Breast epithelium (tissue), 4 donors: ENCODE measurements at regions not wholly inside any gene's neighbourhood (a gene's known extent, or its start where the extent isn't known, plus 50 kb on each side); places are given as distances from the start of the nearest gene placed in this dataset.

Experiments used
- DNase-seq, 2 donors: peaks; one replicate each; pipeline ENCODE4 v3.0.0-alpha.2; 2019; ENCODE audit warnings: low spot score in 2 of 2
- H3K27ac ChIP-seq, 2 donors: fragments of 200-600 bp; sonication (generic) in 1 of 2; one replicate each; pipeline ENCODE4 v1.5.1; 2016 to 2019; ENCODE audit warnings: mild to moderate bottlenecking in 1 of 2
- H3K27me3 ChIP-seq, 2 donors: fragments of 200-600 bp; sonication (generic) in 1 of 2; one replicate each; pipeline versions ENCODE4 v1.5.1 to v1.6.0; 2017 to 2019; ENCODE audit warnings: control low read depth in 1 of 2, mild to moderate bottlenecking in 1 of 2
- H3K36me3 ChIP-seq: fragments of 200-600 bp; one replicate; pipeline ENCODE4 v1.5.1; 2019
- H3K4me1 ChIP-seq, 2 donors: fragments of 200-600 bp; sonication (generic); one replicate each; pipeline ENCODE4 v1.5.1; 2016 to 2019; ENCODE audit warnings: control low read depth in 1 of 2
- H3K4me3 ChIP-seq, 3 donors: fragments of 200-600 bp; sonication (generic); 1 replicate in 2 of 3; 2 replicates in 1 of 3; pipeline ENCODE4 v1.5.1; 2016 to 2019; ENCODE audit warnings: mild to moderate bottlenecking in 3 of 3, moderate library complexity in 2 of 3
- H3K9me3 ChIP-seq, 2 donors: fragments of 200-600 bp; sonication (generic) in 1 of 2; one replicate each; pipeline ENCODE4 v1.5.1; 2016 to 2019; ENCODE audit warnings: control low read depth in 1 of 2
- CTCF ChIP-seq, 3 donors: fragments of 450-650 bp; IDR thresholded peaks; one replicate each; pipeline ENCODE4 v1.5.1; 2016 to 2017; ENCODE audit warnings: antibody characterized with exemption in 3 of 3, mild to moderate bottlenecking in 3 of 3, moderate library complexity in 3 of 3
- POLR2A ChIP-seq: fragments of 450-650 bp; IDR thresholded peaks from one replicate; pipeline ENCODE4 v1.6.1; 2016; ENCODE audit warnings: antibody characterized with exemption, mild to moderate bottlenecking, moderate library complexity
- POLR2AphosphoS5 ChIP-seq, 3 donors: sonication (generic); formaldehyde crosslinking; IDR thresholded peaks; one replicate each; pipeline ENCODE4 v1.6.1; 2017; ENCODE audit warnings: antibody characterized with exemption in 3 of 3
- intact Hi-C: fragments of 100-400 bp; cut with DNase I; formaldehyde crosslinking; loops from one replicate; pipeline ENCODE4 v1.15.1; 2023; ENCODE audit warnings: low total_unique reads

GRCh38 chr14:34013721-34014060 is 62.8 kb upstream of the EGLN3 start:
- H3K4me1 ChIP-seq = no peaks in the 10 kb centered on the region
- TF ChIP-seq POLR2A (no peak), CTCF (IDR thresholded peaks at IDR 0.05) (no peak), POLR2AphosphoS5 (IDR thresholded peaks at IDR 0.05) (no peak)
- H3K9me3 ChIP-seq = no peaks in the 10 kb centered on the region
- intact Hi-C loops = no loop called here
- no peaks in the 10 kb centered on the region for H3K36me3 ChIP-seq
- no peak overlapping the region for H3K27ac ChIP-seq
- no peak for DNase-seq
- H3K4me3 ChIP-seq = no peak overlapping the region
- H3K27me3 ChIP-seq = no peaks in the 10 kb centered on the region

GRCh38 chr14:34012978-34013720 is 62.3 kb upstream of the EGLN3 start:
- H3K4me3 ChIP-seq = no peak overlapping the region
- TF ChIP-seq CTCF (IDR thresholded peaks at IDR 0.05) (no peak), POLR2A (no peak), POLR2AphosphoS5 (IDR thresholded peaks at IDR 0.05) (no peak)
- no peak for DNase-seq
- H3K36me3 ChIP-seq = no peaks in the 10 kb centered on the region
- no peaks in the 10 kb centered on the region for H3K4me1 ChIP-seq
- H3K9me3 ChIP-seq = no peaks in the 10 kb centered on the region
- intact Hi-C loops = no loop called here
- H3K27ac ChIP-seq = no peak overlapping the region
- no peaks in the 10 kb centered on the region for H3K27me3 ChIP-seq

- no peaks in the 10 kb centered on the region for H3K27me3 ChIP-seq
- no peaks in the 10 kb centered on the region for H3K4me1 ChIP-seq
- H3K27ac ChIP-seq = no peak overlapping the region
- no peak overlapping the region for H3K4me3 ChIP-seq
- intact Hi-C loops = no loop called here
- TF ChIP-seq POLR2A = no peak
- no peak for TF ChIP-seq POLR2AphosphoS5 (IDR thresholded peaks at IDR 0.05)
- TF ChIP-seq CTCF (IDR thresholded peaks at IDR 0.05) = no peak
- no peak for DNase-seq
- H3K9me3 ChIP-seq = no peaks in the 10 kb centered on the region
- no peaks in the 10 kb centered on the region for H3K36me3 ChIP-seq
These were observed 61.5 kb upstream of the EGLN3 start for GRCh38 chr14:34012369-34012768.

- no peak overlapping the region for H3K4me3 ChIP-seq
- no peaks in the 10 kb centered on the region for H3K4me1 ChIP-seq
- H3K27ac ChIP-seq = no peak overlapping the region
- no peaks in the 10 kb centered on the region for H3K27me3 ChIP-seq
- no peak for DNase-seq
- H3K36me3 ChIP-seq = no peaks in the 10 kb centered on the region
- intact Hi-C loops = no loop called here
- H3K9me3 ChIP-seq = no peaks in the 10 kb centered on the region
- TF ChIP-seq POLR2AphosphoS5 (IDR thresholded peaks at IDR 0.05) = no peak
- TF ChIP-seq CTCF (IDR thresholded peaks at IDR 0.05) = no peak
- TF ChIP-seq POLR2A = no peak
These were observed 59.1 kb upstream of the EGLN3 start for GRCh38 chr14:34009956-34010355.

GRCh38 chr14:34007902-34008301 is 57.0 kb upstream of the EGLN3 start:
- Histone ChIP-seq H3K4me3 (no peak overlapping the region), H3K9me3 (no peaks in the 10 kb centered on the region), H3K27me3 (no peaks in the 10 kb centered on the region), H3K36me3 (no peaks in the 10 kb centered on the region), H3K4me1 (no peaks in the 10 kb centered on the region), H3K27ac (no peak overlapping the region)
- no peak for DNase-seq
- intact Hi-C loops = no loop called here
- no peak for TF ChIP-seq POLR2AphosphoS5 (IDR thresholded peaks at IDR 0.05)
- no peak for TF ChIP-seq CTCF (IDR thresholded peaks at IDR 0.05)
- TF ChIP-seq POLR2A = no peak
